ENCODE measurements at regions not wholly inside any gene's neighbourhood (a gene's known extent, or its start where the extent isn't known, plus 50 kb on each side); places are given as distances from the start of the nearest gene placed in this dataset.
"Not testable (repeated sequence)": the region's sequence is repeated elsewhere in the genome, so short reads cannot be mapped to it uniquely, and the experiment has no call there.

GRCh38 chr15:61376961-61377360 lies 147.9 kb upstream of the RORA start:
- H2AFZ ChIP-seq: no peak overlapping the region
- H3K36me3 ChIP-seq (ENCODE audit: control insufficient read depth, insufficient read depth, low read length): no peaks in the 10 kb centered on the region
- H3K27ac ChIP-seq: no peak overlapping the region
- no peaks in the 10 kb centered on the region for H3K9me3 ChIP-seq (ENCODE audit: control insufficient read depth, low read length)
- H3K27me3 ChIP-seq (ENCODE audit: control insufficient read depth, insufficient read depth, low read length): no peaks in the 10 kb centered on the region
- H3K4me1 ChIP-seq: no peaks in the 10 kb centered on the region
- no peaks in the 10 kb centered on the region for H3K79me2 ChIP-seq
- no peak overlapping the region for H3K4me3 ChIP-seq (ENCODE audit: low read depth, low read length)
- H3K9ac ChIP-seq: no peak overlapping the region
- no peak for TF ChIP-seq CTCF (IDR thresholded peaks at IDR 0.05)
- H3K4me2 ChIP-seq (ENCODE audit: low read length): no peak overlapping the region

GRCh38 chr15:61376516-61376915 lies 147.4 kb upstream of the RORA start:
- no peaks in the 10 kb centered on the region for H3K79me2 ChIP-seq
- H3K36me3 ChIP-seq (ENCODE audit: control insufficient read depth, insufficient read depth, low read length): no peaks in the 10 kb centered on the region
- TF ChIP-seq CTCF (IDR thresholded peaks at IDR 0.05): no peak
- H3K4me1 ChIP-seq: no peaks in the 10 kb centered on the region
- H3K9ac ChIP-seq: no peak overlapping the region
- no peak overlapping the region for H3K27ac ChIP-seq
- no peaks in the 10 kb centered on the region for H3K27me3 ChIP-seq (ENCODE audit: control insufficient read depth, insufficient read depth, low read length)
- H3K4me2 ChIP-seq (ENCODE audit: low read length): no peak overlapping the region
- H2AFZ ChIP-seq: no peak overlapping the region
- no peak overlapping the region for H3K4me3 ChIP-seq (ENCODE audit: low read depth, low read length)
- H3K9me3 ChIP-seq (ENCODE audit: control insufficient read depth, low read length): no peaks in the 10 kb centered on the region

- no peaks in the 10 kb centered on the region for H3K4me1 ChIP-seq
- no peak overlapping the region for H3K9ac ChIP-seq
- no peaks in the 10 kb centered on the region for H3K36me3 ChIP-seq (ENCODE audit: control insufficient read depth, insufficient read depth, low read length)
- no peak overlapping the region for H3K27ac ChIP-seq
- no peak overlapping the region for H2AFZ ChIP-seq
- no peak for TF ChIP-seq CTCF (IDR thresholded peaks at IDR 0.05)
- no peaks in the 10 kb centered on the region for H3K9me3 ChIP-seq (ENCODE audit: control insufficient read depth, low read length)
- H3K79me2 ChIP-seq: no peaks in the 10 kb centered on the region
- no peak overlapping the region for H3K4me2 ChIP-seq (ENCODE audit: low read length)
- no peak overlapping the region for H3K4me3 ChIP-seq (ENCODE audit: low read depth, low read length)
- no peaks in the 10 kb centered on the region for H3K27me3 ChIP-seq (ENCODE audit: control insufficient read depth, insufficient read depth, low read length)
Measured at GRCh38 chr15:61374848-61375247, 145.7 kb upstream of the RORA start.

GRCh38 chr15:61367953-61368352 lies 138.9 kb upstream of the RORA start:
- no peaks in the 10 kb centered on the region for H3K36me3 ChIP-seq (ENCODE audit: control insufficient read depth, insufficient read depth, low read length)
- H3K27me3 ChIP-seq (ENCODE audit: control insufficient read depth, insufficient read depth, low read length): no peaks in the 10 kb centered on the region
- H3K9ac ChIP-seq: no peak overlapping the region
- H3K4me3 ChIP-seq (ENCODE audit: low read depth, low read length): no peak overlapping the region
- no peak for TF ChIP-seq CTCF (IDR thresholded peaks at IDR 0.05)
- H3K4me1 ChIP-seq: no peaks in the 10 kb centered on the region
- no peaks in the 10 kb centered on the region for H3K79me2 ChIP-seq
- no peak overlapping the region for H3K27ac ChIP-seq
- no peaks in the 10 kb centered on the region for H3K9me3 ChIP-seq (ENCODE audit: control insufficient read depth, low read length)
- no peak overlapping the region for H2AFZ ChIP-seq
- no peak overlapping the region for H3K4me2 ChIP-seq (ENCODE audit: low read length)

- no peaks in the 10 kb centered on the region for H3K36me3 ChIP-seq (ENCODE audit: control insufficient read depth, insufficient read depth, low read length)
- H3K9ac ChIP-seq: no peak overlapping the region
- H3K27ac ChIP-seq: no peak overlapping the region
- H3K79me2 ChIP-seq: no peaks in the 10 kb centered on the region
- TF ChIP-seq CTCF (IDR thresholded peaks at IDR 0.05): no peak
- no peak overlapping the region for H2AFZ ChIP-seq
- H3K9me3 ChIP-seq (ENCODE audit: control insufficient read depth, low read length): no peaks in the 10 kb centered on the region
- no peaks in the 10 kb centered on the region for H3K4me1 ChIP-seq
- H3K4me3 ChIP-seq (ENCODE audit: low read depth, low read length): no peak overlapping the region
- no peak overlapping the region for H3K4me2 ChIP-seq (ENCODE audit: low read length)
- H3K27me3 ChIP-seq (ENCODE audit: control insufficient read depth, insufficient read depth, low read length): no peaks in the 10 kb centered on the region
Measured at GRCh38 chr15:61364871-61365270, 135.8 kb upstream of the RORA start.

GRCh38 chr15:61362912-61363311 lies 133.8 kb upstream of the RORA start:
- H2AFZ ChIP-seq; H3K27me3 ChIP-seq (ENCODE audit: control insufficient read depth, insufficient read depth, low read length); H3K4me3 ChIP-seq (ENCODE audit: low read depth, low read length); H3K4me2 ChIP-seq (ENCODE audit: low read length); H3K4me1 ChIP-seq; H3K9ac ChIP-seq; H3K79me2 ChIP-seq; H3K27ac ChIP-seq; H3K36me3 ChIP-seq (ENCODE audit: control insufficient read depth, insufficient read depth, low read length); H3K9me3 ChIP-seq (ENCODE audit: control insufficient read depth, low read length): not testable (repeated sequence)
